ENCODE measurements at regions not wholly inside any gene's neighbourhood (a gene's known extent, or its start where the extent isn't known, plus 50 kb on each side); places are given as distances from the start of the nearest gene placed in this dataset.

- in situ Hi-C loops (cut with HindIII; ENCODE audit: low pct_unique_long_range_greater_than_20kb, low sequenced_read_pairs) = no loop called here
- POLR2A ChIA-PET = no interaction called here
- Histone ChIP-seq H3K9me3 (ENCODE audit: control insufficient read depth, insufficient read depth, low read depth, low read length) (no peaks in the 10 kb centered on the region), H3K36me3 (ENCODE audit: control insufficient read depth, insufficient read depth, low read length) (no peaks in the 10 kb centered on the region), H3K27me3 (ENCODE audit: control insufficient read depth, insufficient read depth, low read length) (no peaks in the 10 kb centered on the region), H3K27ac (ENCODE audit: low read length) (no peak overlapping the region), H3K4me1 (ENCODE audit: control insufficient read depth, insufficient read depth, low read length) (no peaks in the 10 kb centered on the region), H3K4me3 (ENCODE audit: low read depth in 2 of 2, low read length in 2 of 2) (no peak overlapping the region)
- ATAC-seq = no peak
- intact Hi-C loops (cut with micrococcal nuclease; ENCODE audit: unreplicated experiment) = no loop called here
- CTCF ChIA-PET = no interaction called here
- TF ChIP-seq POLR2AphosphoS5 (IDR thresholded peaks at IDR 0.05; ENCODE audit: low read depth, low read length) (no peak), REST (IDR thresholded peaks at IDR 0.05; ENCODE audit: insufficient read depth in 1 of 2, low read depth in 2 of 2, low read length in 1 of 2) (no peak), TCF7L2 (IDR thresholded peaks at IDR 0.05; ENCODE audit: low read depth, low read length) (no peak), CTCF (IDR thresholded peaks at IDR 0.05) (no peak), SIN3A (IDR thresholded peaks at IDR 0.05; ENCODE audit: borderline replicate concordance, insufficient read depth, low read depth, low read length) (no peak)
- no TSS peak for BruUV-seq (replicated peaks)
- DNase-seq (ENCODE audit: low read depth, low spot score) = no peak
Measured at GRCh38 chr5:44719856-44720255, 88.9 kb upstream of the MRPS30 start.

- in situ Hi-C loops (cut with HindIII; ENCODE audit: low pct_unique_long_range_greater_than_20kb, low sequenced_read_pairs) = no loop called here
- no peak for TF ChIP-seq POLR2AphosphoS5 (IDR thresholded peaks at IDR 0.05; ENCODE audit: low read depth, low read length)
- no peak for TF ChIP-seq SIN3A (IDR thresholded peaks at IDR 0.05; ENCODE audit: borderline replicate concordance, insufficient read depth, low read depth, low read length)
- no peak for TF ChIP-seq TCF7L2 (IDR thresholded peaks at IDR 0.05; ENCODE audit: low read depth, low read length)
- no peak for TF ChIP-seq CTCF (IDR thresholded peaks at IDR 0.05)
- TF ChIP-seq REST (IDR thresholded peaks at IDR 0.05; ENCODE audit: insufficient read depth in 1 of 2, low read depth in 2 of 2, low read length in 1 of 2) = no peak
- Histone ChIP-seq H3K36me3 (ENCODE audit: control insufficient read depth, insufficient read depth, low read length) (no peaks in the 10 kb centered on the region), H3K4me3 (ENCODE audit: low read depth in 2 of 2, low read length in 2 of 2) (no peak overlapping the region), H3K27ac (ENCODE audit: low read length) (no peak overlapping the region), H3K9me3 (ENCODE audit: control insufficient read depth, insufficient read depth, low read depth, low read length) (no peaks in the 10 kb centered on the region), H3K27me3 (ENCODE audit: control insufficient read depth, insufficient read depth, low read length) (no peaks in the 10 kb centered on the region), H3K4me1 (ENCODE audit: control insufficient read depth, insufficient read depth, low read length) (no peaks in the 10 kb centered on the region)
- intact Hi-C loops (cut with micrococcal nuclease; ENCODE audit: unreplicated experiment) = no loop called here
- ChIA-PET CTCF (no interaction called here), POLR2A (no interaction called here)
- no TSS peak for BruUV-seq (replicated peaks)
- DNase-seq (ENCODE audit: low read depth, low spot score) (no peak), ATAC-seq (no peak)
Measured at GRCh38 chr5:44714871-44715561, 93.7 kb upstream of the MRPS30 start.
